ENCODE measurements at regions not wholly inside any gene's neighbourhood (a gene's known extent, or its start where the extent isn't known, plus 50 kb on each side); places are given as distances from the start of the nearest gene placed in this dataset.

GRCh38 chr9:88936132-88936531 lies 55.1 kb upstream of the S1PR3 start:
- DNase-seq = no peak
- Histone ChIP-seq H3K27me3 (replicated peaks) (no peaks in the 10 kb centered on the region), H3K4me3 (ENCODE audit: low read depth, low read length) (no peak overlapping the region), H3K36me3 (replicated peaks) (no peaks in the 10 kb centered on the region), H3K27ac (no peak overlapping the region)
- in situ Hi-C loops (cut with HindIII; ENCODE audit: low pct_ligation_motif_present, low sequenced_read_pairs) = no loop called here
- TF ChIP-seq CTCF (IDR thresholded peaks at IDR 0.05; ENCODE audit: low read depth, low read length, missing control alignments) = no peak

GRCh38 chr9:88936668-88937067 lies 54.6 kb upstream of the S1PR3 start:
- H3K27ac ChIP-seq = no peak overlapping the region
- no peak overlapping the region for H3K4me3 ChIP-seq (ENCODE audit: low read depth, low read length)
- H3K27me3 ChIP-seq (replicated peaks) = no peaks in the 10 kb centered on the region
- no peak for TF ChIP-seq CTCF (IDR thresholded peaks at IDR 0.05; ENCODE audit: low read depth, low read length, missing control alignments)
- DNase-seq = no peak
- H3K36me3 ChIP-seq (replicated peaks) = no peaks in the 10 kb centered on the region
- in situ Hi-C loops (cut with HindIII; ENCODE audit: low pct_ligation_motif_present, low sequenced_read_pairs) = no loop called here

DNA sequence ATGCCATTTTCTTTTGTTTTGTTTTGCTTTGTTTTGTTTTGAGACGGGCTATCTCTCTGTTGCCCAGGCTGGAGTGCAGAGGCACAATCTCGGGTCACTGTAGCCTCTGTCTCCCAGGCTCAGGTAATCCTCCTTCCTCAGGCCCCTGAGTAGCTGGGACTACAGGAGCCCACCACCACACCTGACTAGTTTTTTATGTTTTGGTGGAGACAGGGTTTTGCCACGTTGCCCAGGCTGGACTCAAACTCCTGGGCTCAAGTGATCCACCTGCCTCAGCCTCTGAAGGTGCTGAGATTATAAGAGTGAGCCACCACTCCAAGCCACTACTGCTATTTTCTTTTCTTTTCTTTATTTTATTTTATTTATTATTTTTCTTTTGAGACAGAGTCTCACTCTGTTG lies 54.0 kb upstream of the S1PR3 start:
- in situ Hi-C loops (cut with HindIII; ENCODE audit: low pct_ligation_motif_present, low sequenced_read_pairs) = no loop called here
- H3K4me3 ChIP-seq (ENCODE audit: low read depth, low read length) = no peak overlapping the region
- DNase-seq = no peak
- no peak overlapping the region for H3K27ac ChIP-seq
- H3K27me3 ChIP-seq (replicated peaks) = no peaks in the 10 kb centered on the region
- no peaks in the 10 kb centered on the region for H3K36me3 ChIP-seq (replicated peaks)
- TF ChIP-seq CTCF (IDR thresholded peaks at IDR 0.05; ENCODE audit: low read depth, low read length, missing control alignments) = no peak

DNA sequence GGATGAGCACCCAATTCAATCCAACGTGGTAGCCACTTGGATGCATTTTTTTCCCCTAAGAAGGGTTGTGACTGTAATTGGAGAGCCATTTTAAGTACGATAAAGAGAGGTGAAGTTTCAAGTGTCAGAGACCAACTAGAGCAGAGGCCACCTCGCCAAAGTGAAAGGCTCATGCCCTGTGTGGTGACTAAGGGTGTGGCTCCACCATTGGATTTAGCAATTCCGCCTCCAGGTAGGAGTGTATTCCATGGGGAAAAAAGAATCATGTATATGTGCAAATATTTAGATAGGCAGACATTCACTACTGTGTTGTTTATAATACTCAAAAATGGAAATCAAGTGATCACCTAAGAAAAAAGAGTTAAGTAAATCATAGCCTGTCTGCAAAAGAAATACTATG lies 53.1 kb upstream of the S1PR3 start:
- DNase-seq = no peak
- Histone ChIP-seq H3K27ac (no peak overlapping the region), H3K4me3 (ENCODE audit: low read depth, low read length) (no peak overlapping the region), H3K27me3 (replicated peaks) (no peaks in the 10 kb centered on the region), H3K36me3 (replicated peaks) (no peaks in the 10 kb centered on the region)
- no peak for TF ChIP-seq CTCF (IDR thresholded peaks at IDR 0.05; ENCODE audit: low read depth, low read length, missing control alignments)
- in situ Hi-C loops (cut with HindIII; ENCODE audit: low pct_ligation_motif_present, low sequenced_read_pairs) = no loop called here

All from brain microvascular endothelial cell (primary cell).